HepG2 (cell line): ENCODE measurements at regions not wholly inside any gene's neighbourhood (a gene's known extent, or its start where the extent isn't known, plus 50 kb on each side); places are given as distances from the start of the nearest gene placed in this dataset.

ENCODE experiments used
- ATAC-seq: fragments of 200-7000 bp; cut with Tn5 transposase; 3 replicates; pipeline ENCODE4 v1.9.1; 2020; ENCODE audit warnings: mild to moderate bottlenecking, moderate library complexity
- BruUV-seq: library from RNA; stranded (reverse); fragments of 400-500 nt; replicated peaks from 2 replicates; lab custom pipeline; 2021; lab: Mats Ljungman, UMichigan
- CTCF ChIA-PET: fragments of 300-600 bp; formaldehyde crosslinking; extraction: SDS; loops from one replicate; lab custom pipeline; 2021; ENCODE audit warnings: low total read pairs, inconsistent platforms, low intra/inter-chr PET ratio; lab: Yijun Ruan, JAX
- POLR2A ChIA-PET: fragments of 350-600 bp; sonication (Branson Sonifier 250); formaldehyde crosslinking; loops from one replicate; lab custom pipeline; 2020; ENCODE audit warnings: antibody characterized with exemption, inconsistent platforms; lab: Yijun Ruan, JAX
- DNase-seq: peaks from one replicate; pipeline ENCODE4 v3.0.0-alpha.2; 2015; ENCODE audit warnings: low spot score
- FAIRE-seq: peaks from 3 replicates; lab custom pipeline; 2011; peaks lifted over from hg19 to GRCh38; lab: Jason Lieb, UNC
- H2AFZ ChIP-seq: one replicate; pipeline ENCODE4 v1.6.1; 2011; ENCODE audit warnings: low read length, inconsistent platforms
- H3K27ac ChIP-seq: fragments of 300-600 bp; 3 replicates; pipeline ENCODE4 v1.8.0; 2011; ENCODE audit warnings: mixed run types, mild to moderate bottlenecking, mixed read lengths, low read length, inconsistent platforms; ENCODE audit not compliant: insufficient read depth; ENCODE audit errors: extremely low read length
- H3K27me3 ChIP-seq, 2 experiments: fragments of 200-600 bp in 1 of 2; 2 replicates in 1 of 2; 3 replicates in 1 of 2; pipeline versions ENCODE4 v1.6.0 to v1.8.0; 2011; ENCODE audit warnings: low read length in 2 of 2, mild to moderate bottlenecking in 2 of 2, moderate library complexity in 2 of 2, inconsistent platforms in 1 of 2; ENCODE audit not compliant: insufficient read depth in 2 of 2, control insufficient read depth in 1 of 2
- H3K36me3 ChIP-seq, 2 experiments: fragments of 200-600 bp in 1 of 2; replicated peaks in 1 of 2; 2 replicates in 1 of 2; 3 replicates in 1 of 2; pipeline versions ENCODE4 v1.5.1 to v1.8.0; 2011; ENCODE audit warnings: low read length in 2 of 2, inconsistent platforms in 1 of 2; ENCODE audit not compliant: insufficient read depth in 2 of 2, control insufficient read depth in 1 of 2
- H3K4me1 ChIP-seq: 2 replicates; pipeline ENCODE4 v1.5.1; 2012; ENCODE audit warnings: low read length, inconsistent platforms; ENCODE audit not compliant: insufficient read depth
- H3K4me2 ChIP-seq: 2 replicates; pipeline ENCODE4 v1.6.0; 2011; ENCODE audit warnings: low read depth, low read length, inconsistent platforms
- H3K4me3 ChIP-seq, 3 experiments: fragments of 200-600 bp in 1 of 3; sonication (generic), shearing (Covaris generic) in 1 of 3; replicated peaks in 1 of 3; 2 replicates each; pipeline ENCODE4 v1.5.1; 2011 to 2016; ENCODE audit warnings: low read length in 3 of 3, inconsistent platforms in 2 of 3, low read depth in 2 of 3, mild to moderate bottlenecking in 2 of 3, control low read depth in 1 of 3, mixed read lengths in 1 of 3; ENCODE audit not compliant: insufficient read depth in 1 of 3
- H3K79me2 ChIP-seq: one replicate; pipeline ENCODE4 v1.6.1; 2011; ENCODE audit warnings: low read length, inconsistent platforms; ENCODE audit not compliant: insufficient read depth
- H3K9ac ChIP-seq: 2 replicates; pipeline ENCODE4 v1.6.0; 2011; ENCODE audit warnings: mild to moderate bottlenecking, low read depth, low read length, inconsistent platforms; ENCODE audit not compliant: insufficient read depth
- H3K9me3 ChIP-seq: 2 replicates; pipeline ENCODE4 v1.5.1; 2012; ENCODE audit warnings: mild to moderate bottlenecking, low read length
- H4K20me1 ChIP-seq: 2 replicates; pipeline ENCODE4 v1.6.0; 2011; ENCODE audit warnings: inconsistent platforms, mild to moderate bottlenecking, low read length, moderate library complexity; ENCODE audit not compliant: insufficient read depth
- CEBPZ ChIP-seq: IDR thresholded peaks from 2 replicates; pipeline ENCODE4 v1.6.1; 2012; ENCODE audit warnings: low read length, improper control_type of control experiment
- MBNL3 ChIP-seq: fragments of 250-450 bp; sonication (Bioruptor Pico); conservative IDR thresholded peaks from 2 replicates; pipeline ENCODE4 v1.8.0; 2022; ENCODE audit warnings: mild to moderate bottlenecking, inconsistent platforms
- SMYD3 ChIP-seq: sonication (generic); formaldehyde crosslinking; IDR thresholded peaks from 2 replicates; pipeline ENCODE4 v1.8.1; 2023; ENCODE audit warnings: mild to moderate bottlenecking, missing genetic modification reagents
- TGIF2 ChIP-seq: IDR thresholded peaks from 2 replicates; pipeline ENCODE4 v1.6.1; 2016; ENCODE audit warnings: control low read depth, missing compliant biosample characterization
- ZNF691 ChIP-seq: sonication (generic); formaldehyde crosslinking; IDR thresholded peaks from 2 replicates; pipeline ENCODE4 v1.4.0; 2020; ENCODE audit warnings: missing genetic modification reagents, low read depth, mild to moderate bottlenecking, borderline replicate concordance
- ZNF75D ChIP-seq: sonication (generic); formaldehyde crosslinking; IDR thresholded peaks from 2 replicates; pipeline ENCODE4 v1.8.1; 2023; ENCODE audit warnings: missing genetic modification reagents, mild to moderate bottlenecking, borderline replicate concordance
- WGBS: methylation state at CpG from one replicate; pipeline ENCODE4 v1.1.6; 2017; ENCODE audit warnings: low lambda C conversion rate; 5-methylcytosine and 5-hydroxymethylcytosine counted together
- in situ Hi-C: cut with HindIII; loops from 2 replicates; pipeline ENCODE4 v1.10.0; 2017; ENCODE audit warnings: low pct_unique_long_range_greater_than_20kb; ENCODE audit not compliant: extremely low pct_ligation_motif_present
- intact Hi-C: fragments of 100-400 bp; cut with micrococcal nuclease; formaldehyde crosslinking; loops from one replicate; pipeline ENCODE4 v1.10.0; 2022; ENCODE audit not compliant: unreplicated experiment
- TF ChIP-seq, protein P1 (sequence below): sonication (generic); formaldehyde crosslinking; IDR thresholded peaks from 2 replicates; pipeline ENCODE4 v1.4.0; 2020; ENCODE audit warnings: missing genetic modification reagents

- H3K27me3 ChIP-seq = no peaks in the 10 kb centered on the region
- TF ChIP-seq, protein P1, sequence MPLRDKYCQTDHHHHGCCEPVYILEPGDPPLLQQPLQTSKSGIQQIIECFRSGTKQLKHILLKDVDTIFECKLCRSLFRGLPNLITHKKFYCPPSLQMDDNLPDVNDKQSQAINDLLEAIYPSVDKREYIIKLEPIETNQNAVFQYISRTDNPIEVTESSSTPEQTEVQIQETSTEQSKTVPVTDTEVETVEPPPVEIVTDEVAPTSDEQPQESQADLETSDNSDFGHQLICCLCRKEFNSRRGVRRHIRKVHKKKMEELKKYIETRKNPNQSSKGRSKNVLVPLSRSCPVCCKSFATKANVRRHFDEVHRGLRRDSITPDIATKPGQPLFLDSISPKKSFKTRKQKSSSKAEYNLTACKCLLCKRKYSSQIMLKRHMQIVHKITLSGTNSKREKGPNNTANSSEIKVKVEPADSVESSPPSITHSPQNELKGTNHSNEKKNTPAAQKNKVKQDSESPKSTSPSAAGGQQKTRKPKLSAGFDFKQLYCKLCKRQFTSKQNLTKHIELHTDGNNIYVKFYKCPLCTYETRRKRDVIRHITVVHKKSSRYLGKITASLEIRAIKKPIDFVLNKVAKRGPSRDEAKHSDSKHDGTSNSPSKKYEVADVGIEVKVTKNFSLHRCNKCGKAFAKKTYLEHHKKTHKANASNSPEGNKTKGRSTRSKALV (CRISPR knock-in tag) = no peak
- no peak for TF ChIP-seq MBNL3
- TF ChIP-seq TGIF2 (CRISPR knock-in tag) = no peak
- TF ChIP-seq ZNF691 (CRISPR knock-in tag) = no peak
- no peak for TF ChIP-seq CEBPZ
- no peak for TF ChIP-seq SMYD3 (CRISPR knock-in tag)
- no peak for TF ChIP-seq ZNF75D (CRISPR knock-in tag)
- no peak overlapping the region for H3K4me2 ChIP-seq
- no peaks in the 10 kb centered on the region for H3K4me1 ChIP-seq
- H3K9me3 ChIP-seq = 0 out of 2 replicates have a peak, but pooled peaks cover 4% of the 10 kb centered on the region
- no peak overlapping the region for H3K9ac ChIP-seq
- H3K36me3 ChIP-seq = no peaks in the 10 kb centered on the region
- POLR2A ChIA-PET = no interaction called here
- in situ Hi-C loops = no loop called here
- H3K27ac ChIP-seq = no peak overlapping the region
- no peak overlapping the region for H2AFZ ChIP-seq
- DNase-seq (no peak), FAIRE-seq (no peak), ATAC-seq (no peak)
- 67% methylated on average over 6 of the region's 8 CpGs for WGBS
- BruUV-seq = no TSS peak
- H3K79me2 ChIP-seq = no peaks in the 10 kb centered on the region
- intact Hi-C loops = no loop called here
- CTCF ChIA-PET = no interaction called here
- no peaks in the 10 kb centered on the region for H4K20me1 ChIP-seq
- no peak overlapping the region for H3K4me3 ChIP-seq
Measured at GRCh38 chr13:84127597-84128128, 245.4 kb upstream of the SLITRK1 start.
